ENCODE measurements at regions not wholly inside any gene's neighbourhood (a gene's known extent, or its start where the extent isn't known, plus 50 kb on each side); places are given as distances from the start of the nearest gene placed in this dataset.

- no TSS peak for BruUV-seq (replicated peaks)
These were observed 59.5 kb upstream of the FGF13 start for GRCh38 chrX:138771047-138771446.

GRCh38 chrX:138769918-138770317 is 58.4 kb upstream of the FGF13 start:
- in situ Hi-C loops (cut with MboI) (loop anchor here (25.0 kb wide), 1 partner anchor 792 kb away; no protein-coding TSS in a partner anchor), intact Hi-C loops (cut with micrococcal nuclease) (loop anchor here (10.0 kb wide), 2 partner anchors 215 to 565 kb away; no protein-coding TSS in a partner anchor)
- Histone ChIP-seq H2AFZ (ENCODE audit: low read depth, low read length) (no peak overlapping the region), H3K79me2 (ENCODE audit: control insufficient read depth, insufficient read depth, low read length) (no peaks in the 10 kb centered on the region), H4K20me1 (replicated peaks; ENCODE audit: control insufficient read depth, insufficient read depth, low read length) (no peaks in the 10 kb centered on the region), H3K9ac (ENCODE audit: insufficient read depth in 1 of 2, low read depth in 2 of 2, low read length in 2 of 2) (no peak overlapping the region), H3K9me1 (ENCODE audit: control insufficient read depth, insufficient read depth, low read length) (no peaks in the 10 kb centered on the region), H3K4me1 (replicated peaks in 1 of 2; ENCODE audit: control insufficient read depth in 2 of 2, insufficient read depth in 2 of 2, low read length in 2 of 2) (no peaks in the 10 kb centered on the region), H3K4me2 (ENCODE audit: insufficient read depth, low read length) (no peak overlapping the region), H3K4me3 (no peak overlapping the region), H3K36me3 (ENCODE audit: control insufficient read depth, insufficient read depth, low read length) (no peaks in the 10 kb centered on the region), H3K27me3 (ENCODE audit: control insufficient read depth in 2 of 2, insufficient read depth in 2 of 2, low read length in 2 of 2) (no peaks in the 10 kb centered on the region), H3K9me3 (replicated peaks; ENCODE audit: control insufficient read depth, insufficient read depth, low read depth, low read length) (no peaks in the 10 kb centered on the region), H3K27ac (ENCODE audit: extremely low read depth, low read depth, low read length) (no peak overlapping the region)
- 68% methylated on average over 2 of the region's 2 CpGs for WGBS (ENCODE audit: insufficient coverage, low coverage, missing lambda C conversion rate)
- CTCF ChIA-PET (ENCODE audit: low intra/inter-chr PET ratio), result no interaction called here
- BruUV-seq (replicated peaks), result no TSS peak
- no peak for ATAC-seq
- FAIRE-seq, result no peak
- no peak for DNase-seq (ENCODE audit: extremely low read depth in 1 of 4, low spot score in 3 of 4)
- POLR2A ChIA-PET, result no interaction called here
- TF ChIP-seq SMAD2 (IDR thresholded peaks at IDR 0.05; ENCODE audit: low read depth, low read length) (no peak), ZNF444 (CRISPR knock-in tag; IDR thresholded peaks at IDR 0.05) (no peak), RBM25 (IDR thresholded peaks at IDR 0.05; ENCODE audit: low read depth, low read length, severe bottlenecking) (peak; percentile 35), ZNF24 (IDR thresholded peaks at IDR 0.05) (0 out of 2 replicates have a peak, but pooled peaks have one; percentile 56), ZNF57 (CRISPR knock-in tag; IDR thresholded peaks at IDR 0.05) (no peak), ZNF239 (CRISPR knock-in tag; IDR thresholded peaks at IDR 0.05) (peak; percentile 92), MTA3 (IDR thresholded peaks at IDR 0.05; ENCODE audit: borderline replicate concordance) (no peak), SMAD4 (CRISPR knock-in tag; conservative IDR thresholded peaks at IDR 0.05) (no peak), EP300 (IDR thresholded peaks at IDR 0.05; ENCODE audit: low read length) (no peak), UBTF (IDR thresholded peaks at IDR 0.05; ENCODE audit: borderline replicate concordance in 1 of 2, low read depth in 2 of 2, low read length in 2 of 2) (no peak), ZNF644 (tag; IDR thresholded peaks at IDR 0.05; ENCODE audit: low read depth) (no peak), JUNB (CRISPR knock-in tag; conservative IDR thresholded peaks at IDR 0.05) (no peak)

More at GRCh38 chrX:138771047-138771446, 59.5 kb upstream of the FGF13 start:
- intact Hi-C loops (cut with micrococcal nuclease), result loop anchor here (10.0 kb wide), 2 partner anchors 214 to 564 kb away; no protein-coding TSS in a partner anchor
- FAIRE-seq, result no peak
- H3K4me3 ChIP-seq, result no peak overlapping the region
- DNase-seq (ENCODE audit: extremely low read depth in 1 of 4, low spot score in 3 of 4), result no peak
- H3K9me1 ChIP-seq (ENCODE audit: control insufficient read depth, insufficient read depth, low read length), result no peaks in the 10 kb centered on the region
- no peaks in the 10 kb centered on the region for H3K4me1 ChIP-seq (replicated peaks in 1 of 2; ENCODE audit: control insufficient read depth in 2 of 2, insufficient read depth in 2 of 2, low read length in 2 of 2)
- CTCF ChIA-PET (ENCODE audit: low intra/inter-chr PET ratio), result no interaction called here
- no peaks in the 10 kb centered on the region for H3K9me3 ChIP-seq (replicated peaks; ENCODE audit: control insufficient read depth, insufficient read depth, low read depth, low read length)
- no peak overlapping the region for H3K9ac ChIP-seq (ENCODE audit: insufficient read depth in 1 of 2, low read depth in 2 of 2, low read length in 2 of 2)
- no peaks in the 10 kb centered on the region for H4K20me1 ChIP-seq (replicated peaks; ENCODE audit: control insufficient read depth, insufficient read depth, low read length)
- no peaks in the 10 kb centered on the region for H3K36me3 ChIP-seq (ENCODE audit: control insufficient read depth, insufficient read depth, low read length)
- H3K27ac ChIP-seq (ENCODE audit: extremely low read depth, low read depth, low read length), result no peak overlapping the region
- WGBS (ENCODE audit: insufficient coverage, low coverage, missing lambda C conversion rate), result 53% methylated on average over 2 of the region's 2 CpGs
- no peaks in the 10 kb centered on the region for H3K27me3 ChIP-seq (ENCODE audit: control insufficient read depth in 2 of 2, insufficient read depth in 2 of 2, low read length in 2 of 2)
- no peak overlapping the region for H2AFZ ChIP-seq (ENCODE audit: low read depth, low read length)
- no peak for ATAC-seq
- H3K79me2 ChIP-seq (ENCODE audit: control insufficient read depth, insufficient read depth, low read length), result 0 out of 3 replicates have a peak, but pooled peaks cover 2% of the 10 kb centered on the region
- POLR2A ChIA-PET, result no interaction called here
- in situ Hi-C loops (cut with MboI), result loop anchor here (25.0 kb wide), 1 partner anchor 791 kb away; no protein-coding TSS in a partner anchor
- H3K4me2 ChIP-seq (ENCODE audit: insufficient read depth, low read length), result no peak overlapping the region
- no peak for TF ChIP-seq POLR2H (tag; IDR thresholded peaks at IDR 0.05; ENCODE audit: low read depth)
- TF ChIP-seq RFX5 (IDR thresholded peaks at IDR 0.05; ENCODE audit: low read depth, low read length), result peak; percentile 51; the same call in 1 of the 2 replicates
- TF ChIP-seq CCNT2 (IDR thresholded peaks at IDR 0.05; ENCODE audit: borderline replicate concordance, extremely low read depth, insufficient read length, low read depth, low read length), result no peak
